NB4 (cell line): ENCODE measurements at regions not wholly inside any gene's neighbourhood (a gene's known extent, or its start where the extent isn't known, plus 50 kb on each side); places are given as distances from the start of the nearest gene placed in this dataset.

Experiments used
- MYC ChIP-seq: IDR thresholded peaks from 2 replicates; pipeline ENCODE4 v1.6.1; 2011; ENCODE audit warnings: low read depth, low read length
- POLR2A ChIP-seq: IDR thresholded peaks from 2 replicates; pipeline ENCODE4 v1.6.1; 2011; ENCODE audit warnings: mild to moderate bottlenecking; ENCODE audit not compliant: insufficient read length; ENCODE audit errors: extremely low read depth
- TF ChIP-seq, protein P1 (sequence below): IDR thresholded peaks from one replicate; pipeline ENCODE4 v1.5.1; 2012; ENCODE audit warnings: low read depth, low read length

DNA sequence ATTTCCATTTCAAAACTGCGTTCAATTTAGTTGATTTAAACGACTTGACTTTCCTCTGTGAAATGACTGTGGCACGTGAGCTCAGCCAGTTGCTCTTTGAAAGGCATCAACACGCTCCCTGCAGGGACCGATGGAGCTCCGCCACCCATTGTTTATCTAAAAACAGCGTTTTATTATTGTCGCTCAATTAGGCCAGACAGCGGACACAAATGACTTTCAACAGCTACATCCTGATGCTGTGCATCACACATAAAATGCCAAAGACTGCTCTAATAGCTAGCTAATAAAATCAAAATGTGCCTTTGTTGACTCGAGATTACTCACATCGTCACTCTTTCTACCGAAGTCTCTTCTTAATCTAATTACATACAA, 332.5 kb downstream of the CD83 start:
- TF ChIP-seq, protein P1, sequence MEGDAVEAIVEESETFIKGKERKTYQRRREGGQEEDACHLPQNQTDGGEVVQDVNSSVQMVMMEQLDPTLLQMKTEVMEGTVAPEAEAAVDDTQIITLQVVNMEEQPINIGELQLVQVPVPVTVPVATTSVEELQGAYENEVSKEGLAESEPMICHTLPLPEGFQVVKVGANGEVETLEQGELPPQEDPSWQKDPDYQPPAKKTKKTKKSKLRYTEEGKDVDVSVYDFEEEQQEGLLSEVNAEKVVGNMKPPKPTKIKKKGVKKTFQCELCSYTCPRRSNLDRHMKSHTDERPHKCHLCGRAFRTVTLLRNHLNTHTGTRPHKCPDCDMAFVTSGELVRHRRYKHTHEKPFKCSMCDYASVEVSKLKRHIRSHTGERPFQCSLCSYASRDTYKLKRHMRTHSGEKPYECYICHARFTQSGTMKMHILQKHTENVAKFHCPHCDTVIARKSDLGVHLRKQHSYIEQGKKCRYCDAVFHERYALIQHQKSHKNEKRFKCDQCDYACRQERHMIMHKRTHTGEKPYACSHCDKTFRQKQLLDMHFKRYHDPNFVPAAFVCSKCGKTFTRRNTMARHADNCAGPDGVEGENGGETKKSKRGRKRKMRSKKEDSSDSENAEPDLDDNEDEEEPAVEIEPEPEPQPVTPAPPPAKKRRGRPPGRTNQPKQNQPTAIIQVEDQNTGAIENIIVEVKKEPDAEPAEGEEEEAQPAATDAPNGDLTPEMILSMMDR = no peak
- TF ChIP-seq POLR2A (no peak), MYC (no peak)
